ENCODE measurements at regions not wholly inside any gene's neighbourhood (a gene's known extent, or its start where the extent isn't known, plus 50 kb on each side); places are given as distances from the start of the nearest gene placed in this dataset.

DNA sequence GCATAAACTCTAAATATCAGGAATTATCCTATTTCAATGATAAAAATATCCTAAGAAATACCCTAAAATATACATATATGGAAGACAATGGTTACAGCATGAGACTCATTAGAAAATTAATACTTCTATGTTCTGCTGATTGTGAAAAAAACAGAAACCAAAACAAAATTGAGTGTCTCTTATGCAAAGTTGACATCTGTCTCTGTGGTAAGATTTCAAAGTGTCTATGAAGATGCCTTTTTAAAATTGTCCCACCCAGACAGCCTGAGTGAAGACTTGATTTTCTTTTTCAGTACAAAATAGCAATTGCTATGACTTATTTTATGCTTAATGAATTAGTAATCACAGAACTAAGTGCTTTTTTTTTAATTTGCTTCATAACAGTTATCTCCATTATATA lies 1368.4 kb upstream of the LRRTM1 start:
- Histone ChIP-seq H2AFZ (ENCODE audit: low read length) (no peak overlapping the region), H3K79me2 (ENCODE audit: insufficient read depth, low read length) (no peaks in the 10 kb centered on the region), H3K9me3 (ENCODE audit: low read length) (no peaks in the 10 kb centered on the region), H3K9ac (ENCODE audit: low read length) (no peak overlapping the region), H3K4me1 (ENCODE audit: insufficient read depth, low read length, severe bottlenecking) (no peaks in the 10 kb centered on the region), H3K36me3 (ENCODE audit: insufficient read depth, low read length) (no peaks in the 10 kb centered on the region), H4K20me1 (ENCODE audit: insufficient read depth, low read length) (no peaks in the 10 kb centered on the region), H3K9me2 (ENCODE audit: low read depth, low read length) (no peaks in the 10 kb centered on the region), H3K27ac (ENCODE audit: low read depth, low read length, poor library complexity, severe bottlenecking) (no peak overlapping the region), H3K4me3 (ENCODE audit: low read depth, low read length, poor library complexity, severe bottlenecking) (no peak overlapping the region), H3F3A (ENCODE audit: insufficient read depth, low read length) (no peaks in the 10 kb centered on the region), H3K4me2 (ENCODE audit: low read length) (no peak overlapping the region), H3K27me3 (ENCODE audit: insufficient read depth, low read length) (no peaks in the 10 kb centered on the region)
- TF ChIP-seq EZH2 (IDR thresholded peaks at IDR 0.05; ENCODE audit: borderline replicate concordance, low read length): no peak
- TF ChIP-seq, protein P1, sequence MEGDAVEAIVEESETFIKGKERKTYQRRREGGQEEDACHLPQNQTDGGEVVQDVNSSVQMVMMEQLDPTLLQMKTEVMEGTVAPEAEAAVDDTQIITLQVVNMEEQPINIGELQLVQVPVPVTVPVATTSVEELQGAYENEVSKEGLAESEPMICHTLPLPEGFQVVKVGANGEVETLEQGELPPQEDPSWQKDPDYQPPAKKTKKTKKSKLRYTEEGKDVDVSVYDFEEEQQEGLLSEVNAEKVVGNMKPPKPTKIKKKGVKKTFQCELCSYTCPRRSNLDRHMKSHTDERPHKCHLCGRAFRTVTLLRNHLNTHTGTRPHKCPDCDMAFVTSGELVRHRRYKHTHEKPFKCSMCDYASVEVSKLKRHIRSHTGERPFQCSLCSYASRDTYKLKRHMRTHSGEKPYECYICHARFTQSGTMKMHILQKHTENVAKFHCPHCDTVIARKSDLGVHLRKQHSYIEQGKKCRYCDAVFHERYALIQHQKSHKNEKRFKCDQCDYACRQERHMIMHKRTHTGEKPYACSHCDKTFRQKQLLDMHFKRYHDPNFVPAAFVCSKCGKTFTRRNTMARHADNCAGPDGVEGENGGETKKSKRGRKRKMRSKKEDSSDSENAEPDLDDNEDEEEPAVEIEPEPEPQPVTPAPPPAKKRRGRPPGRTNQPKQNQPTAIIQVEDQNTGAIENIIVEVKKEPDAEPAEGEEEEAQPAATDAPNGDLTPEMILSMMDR (IDR thresholded peaks at IDR 0.05; ENCODE audit: low read length): no peak

- no peak overlapping the region for H3K27ac ChIP-seq (ENCODE audit: low read depth, low read length, poor library complexity, severe bottlenecking)
- H3K4me3 ChIP-seq (ENCODE audit: low read depth, low read length, poor library complexity, severe bottlenecking): no peak overlapping the region
- H3K4me1 ChIP-seq (ENCODE audit: insufficient read depth, low read length, severe bottlenecking): no peaks in the 10 kb centered on the region
- no peaks in the 10 kb centered on the region for H3F3A ChIP-seq (ENCODE audit: insufficient read depth, low read length)
- no peaks in the 10 kb centered on the region for H3K9me3 ChIP-seq (ENCODE audit: low read length)
- H3K9ac ChIP-seq (ENCODE audit: low read length): no peak overlapping the region
- no peaks in the 10 kb centered on the region for H3K9me2 ChIP-seq (ENCODE audit: low read depth, low read length)
- H3K27me3 ChIP-seq (ENCODE audit: insufficient read depth, low read length): no peaks in the 10 kb centered on the region
- H3K4me2 ChIP-seq (ENCODE audit: low read length): no peak overlapping the region
- no peak for TF ChIP-seq EZH2 (IDR thresholded peaks at IDR 0.05; ENCODE audit: borderline replicate concordance, low read length)
- H2AFZ ChIP-seq (ENCODE audit: low read length): no peak overlapping the region
- no peaks in the 10 kb centered on the region for H3K79me2 ChIP-seq (ENCODE audit: insufficient read depth, low read length)
- H4K20me1 ChIP-seq (ENCODE audit: insufficient read depth, low read length): no peaks in the 10 kb centered on the region
- no peaks in the 10 kb centered on the region for H3K36me3 ChIP-seq (ENCODE audit: insufficient read depth, low read length)
These were observed 1368.0 kb upstream of the LRRTM1 start for GRCh38 chr2:81672516-81672915.

DNA sequence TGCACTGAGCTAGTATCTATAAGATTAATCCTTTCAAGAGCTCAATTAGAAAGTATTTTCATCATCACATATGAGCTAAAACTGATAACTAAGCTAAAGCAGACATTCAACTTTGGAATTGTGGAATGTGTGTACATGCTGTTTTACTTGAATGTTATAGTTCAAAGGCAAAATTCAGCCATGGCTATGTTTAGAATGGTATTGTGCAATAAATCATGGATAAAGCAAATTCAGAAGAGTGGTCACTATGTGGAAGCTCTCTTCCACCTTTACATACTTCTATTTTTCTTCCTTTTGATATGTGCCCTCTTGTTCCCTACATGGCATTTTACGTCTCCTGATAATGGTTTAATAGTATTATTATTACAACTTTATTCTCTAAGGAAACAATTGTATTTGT lies 1366.3 kb upstream of the LRRTM1 start:
- H3F3A ChIP-seq (ENCODE audit: insufficient read depth, low read length): no peaks in the 10 kb centered on the region
- no peaks in the 10 kb centered on the region for H3K79me2 ChIP-seq (ENCODE audit: insufficient read depth, low read length)
- H2AFZ ChIP-seq (ENCODE audit: low read length): no peak overlapping the region
- H3K27ac ChIP-seq (ENCODE audit: low read depth, low read length, poor library complexity, severe bottlenecking): no peak overlapping the region
- TF ChIP-seq, protein P1 (IDR thresholded peaks at IDR 0.05; ENCODE audit: low read length): no peak
- no peak for TF ChIP-seq EZH2 (IDR thresholded peaks at IDR 0.05; ENCODE audit: borderline replicate concordance, low read length)
- no peak overlapping the region for H3K4me2 ChIP-seq (ENCODE audit: low read length)
- no peaks in the 10 kb centered on the region for H3K27me3 ChIP-seq (ENCODE audit: insufficient read depth, low read length)
- H4K20me1 ChIP-seq (ENCODE audit: insufficient read depth, low read length): no peaks in the 10 kb centered on the region
- H3K36me3 ChIP-seq (ENCODE audit: insufficient read depth, low read length): no peaks in the 10 kb centered on the region
- no peak overlapping the region for H3K4me3 ChIP-seq (ENCODE audit: low read depth, low read length, poor library complexity, severe bottlenecking)
- no peak overlapping the region for H3K9ac ChIP-seq (ENCODE audit: low read length)
- H3K9me3 ChIP-seq (ENCODE audit: low read length): no peaks in the 10 kb centered on the region
- H3K9me2 ChIP-seq (ENCODE audit: low read depth, low read length): no peaks in the 10 kb centered on the region
- no peaks in the 10 kb centered on the region for H3K4me1 ChIP-seq (ENCODE audit: insufficient read depth, low read length, severe bottlenecking)

GRCh38 chr2:81661081-81661480 lies 1356.5 kb upstream of the LRRTM1 start:
- Histone ChIP-seq H3K4me3 (ENCODE audit: low read depth, low read length, poor library complexity, severe bottlenecking) (no peak overlapping the region), H3K79me2 (ENCODE audit: insufficient read depth, low read length) (no peaks in the 10 kb centered on the region), H3F3A (ENCODE audit: insufficient read depth, low read length) (no peaks in the 10 kb centered on the region), H3K9me2 (ENCODE audit: low read depth, low read length) (no peaks in the 10 kb centered on the region), H3K27me3 (ENCODE audit: insufficient read depth, low read length) (no peaks in the 10 kb centered on the region), H4K20me1 (ENCODE audit: insufficient read depth, low read length) (no peaks in the 10 kb centered on the region), H3K9ac (ENCODE audit: low read length) (no peak overlapping the region), H3K4me1 (ENCODE audit: insufficient read depth, low read length, severe bottlenecking) (no peaks in the 10 kb centered on the region), H3K27ac (ENCODE audit: low read depth, low read length, poor library complexity, severe bottlenecking) (no peak overlapping the region), H3K36me3 (ENCODE audit: insufficient read depth, low read length) (no peaks in the 10 kb centered on the region), H2AFZ (ENCODE audit: low read length) (no peak overlapping the region), H3K9me3 (ENCODE audit: low read length) (no peaks in the 10 kb centered on the region), H3K4me2 (ENCODE audit: low read length) (no peak overlapping the region)
- TF ChIP-seq, protein P1 (IDR thresholded peaks at IDR 0.05; ENCODE audit: low read length): no peak
- TF ChIP-seq EZH2 (IDR thresholded peaks at IDR 0.05; ENCODE audit: borderline replicate concordance, low read length): no peak
